HG03025 (cell line): ENCODE measurements at regions not wholly inside any gene's neighbourhood (a gene's known extent, or its start where the extent isn't known, plus 50 kb on each side); places are given as distances from the start of the nearest gene placed in this dataset.

ENCODE experiments used
- ATAC-seq: cut with Tn5 transposase; IDR thresholded peaks from one replicate; pipeline ENCODE4 v1.9.1; 2021; ENCODE audit warnings: mild to moderate bottlenecking, moderate library complexity; ENCODE audit not compliant: unreplicated experiment, low FRiP score

DNA sequence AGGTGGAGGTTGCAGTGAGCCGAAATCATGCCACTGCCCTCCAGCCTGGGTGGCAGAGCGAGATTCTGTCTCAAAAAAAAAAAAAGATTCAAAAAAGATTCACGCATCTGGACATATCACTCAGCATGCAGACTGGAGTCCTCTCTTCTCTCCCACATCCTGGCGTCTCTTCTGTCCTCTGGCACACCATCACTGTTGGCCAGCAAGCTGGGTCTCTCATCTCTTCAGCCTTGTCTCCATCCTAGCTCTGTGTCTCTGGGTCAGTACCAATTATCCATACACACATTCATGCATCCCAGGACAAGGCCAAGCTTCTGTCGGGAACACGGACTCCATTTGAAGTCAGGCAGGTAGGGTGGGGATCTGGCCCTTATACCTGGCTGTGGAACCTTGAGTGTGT is 105.5 kb upstream of the MAP1LC3B2 start:
- ATAC-seq, result no peak

DNA sequence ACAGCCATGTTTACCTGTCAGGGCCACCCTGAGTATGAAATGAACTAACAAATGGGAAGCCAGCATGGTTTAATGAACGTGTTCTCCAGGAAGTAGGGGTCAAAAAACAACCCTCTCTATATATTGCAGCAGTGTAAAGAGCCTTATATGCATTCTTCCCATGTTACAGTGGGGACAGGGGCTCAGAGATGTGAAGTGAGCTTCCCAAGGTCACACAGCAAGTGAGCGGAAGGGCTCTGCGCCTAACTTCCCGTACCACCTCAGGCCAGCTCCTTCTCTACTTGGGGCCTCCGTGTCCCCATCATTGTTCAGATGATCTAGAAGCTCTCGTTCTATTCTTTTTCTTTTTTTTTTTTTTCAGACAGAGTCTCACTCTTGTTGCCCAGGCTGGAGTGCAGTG is 105.1 kb upstream of the MAP1LC3B2 start:
- no peak for ATAC-seq

DNA sequence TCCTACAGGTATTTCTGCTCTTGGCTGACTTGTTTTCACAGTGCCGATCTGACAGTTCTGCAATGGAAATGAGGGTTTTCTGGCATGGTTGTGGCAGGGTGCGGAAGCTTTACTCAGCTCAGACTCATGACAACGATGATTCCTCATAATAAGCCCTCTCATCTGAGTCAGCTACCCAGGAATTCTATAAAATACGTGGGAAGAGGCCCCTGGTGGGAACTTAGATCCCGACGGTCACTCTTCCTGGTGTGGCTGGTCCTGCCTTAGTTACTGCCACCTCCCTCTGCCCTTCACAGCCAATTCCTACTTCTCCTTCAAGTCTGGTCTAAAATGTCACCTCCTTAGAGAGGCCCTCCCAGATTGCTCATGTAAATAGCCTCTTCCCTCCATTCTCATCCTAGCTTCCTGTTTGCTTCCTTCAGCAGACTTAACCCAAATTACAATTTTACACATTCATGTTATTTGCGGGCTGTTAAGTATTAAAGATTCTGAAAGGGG is 104.2 kb upstream of the MAP1LC3B2 start:
- no peak for ATAC-seq

DNA sequence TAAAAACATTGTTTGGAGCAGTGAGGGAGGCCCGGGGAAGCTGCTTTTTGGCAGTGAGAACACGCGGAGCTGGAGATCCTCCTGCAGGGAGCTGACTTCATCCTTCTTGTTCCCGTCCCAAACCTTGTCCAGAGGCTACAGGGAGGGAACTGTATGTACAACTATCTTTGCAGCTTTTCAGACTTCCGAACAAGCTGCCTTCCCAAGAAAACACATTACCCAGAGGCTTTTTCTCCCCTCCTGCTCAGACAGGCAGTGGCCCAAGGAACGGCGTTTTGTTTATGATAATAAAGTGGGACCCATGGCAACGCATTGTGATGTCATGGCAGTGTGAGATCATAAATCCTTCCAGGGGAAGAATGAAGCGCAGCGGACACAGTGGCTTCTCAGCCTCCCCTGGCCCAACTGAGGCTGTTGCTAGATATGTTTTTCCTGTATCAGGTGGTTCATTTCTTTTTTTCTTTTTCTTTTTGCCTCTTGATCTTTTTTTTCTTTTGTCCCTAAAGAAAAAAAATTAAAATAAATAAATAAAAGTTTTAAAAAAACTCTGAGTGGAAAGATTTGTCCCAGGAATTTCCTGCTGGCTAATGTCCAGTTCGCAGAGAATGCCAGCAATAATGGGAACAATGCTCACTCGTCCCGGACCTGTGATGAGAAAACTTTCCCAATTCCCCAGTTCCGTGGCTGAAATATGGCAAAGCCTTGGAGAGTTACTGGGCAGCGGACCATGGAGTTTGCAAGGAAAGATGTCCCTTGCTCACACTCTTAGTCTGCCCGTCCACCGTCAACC is 103.4 kb upstream of the MAP1LC3B2 start:
- no peak for ATAC-seq

DNA sequence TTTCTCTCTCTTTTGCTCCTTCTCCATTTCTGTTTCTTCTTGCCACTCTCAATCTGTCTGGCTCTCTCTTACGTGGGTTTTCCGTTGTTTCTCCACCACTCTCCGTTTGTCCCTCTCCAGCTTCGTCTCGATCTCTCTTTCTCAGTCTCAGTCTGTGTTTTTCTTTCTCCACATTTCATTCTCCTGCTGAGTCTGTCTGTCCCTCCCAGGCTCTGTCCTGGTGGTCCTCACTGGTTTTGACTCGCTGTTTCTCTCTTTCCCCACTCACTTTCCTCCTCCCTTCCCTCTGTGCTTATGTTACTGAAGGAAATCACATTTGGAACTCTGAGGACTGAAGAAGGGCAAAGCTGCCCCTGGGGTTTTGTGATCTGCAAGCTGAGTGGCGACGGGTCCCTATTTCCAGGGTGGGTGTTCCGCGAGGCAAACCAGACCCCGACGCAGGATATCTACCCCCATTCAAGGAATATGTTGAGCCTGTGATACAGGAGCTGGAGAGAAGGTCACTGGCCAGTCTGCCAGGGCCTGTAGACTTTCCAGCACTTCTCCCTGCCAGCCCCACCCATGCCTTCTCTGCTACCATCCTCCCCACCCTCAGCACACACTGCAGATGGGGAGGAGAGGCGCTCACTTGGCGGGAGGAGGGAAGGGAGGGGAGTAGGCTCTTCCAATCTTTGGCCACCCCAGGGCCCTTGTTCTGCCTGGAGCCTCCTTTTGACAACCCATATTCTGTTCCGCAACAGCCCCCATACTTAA is 102.7 kb upstream of the MAP1LC3B2 start:
- ATAC-seq, result no peak

DNA sequence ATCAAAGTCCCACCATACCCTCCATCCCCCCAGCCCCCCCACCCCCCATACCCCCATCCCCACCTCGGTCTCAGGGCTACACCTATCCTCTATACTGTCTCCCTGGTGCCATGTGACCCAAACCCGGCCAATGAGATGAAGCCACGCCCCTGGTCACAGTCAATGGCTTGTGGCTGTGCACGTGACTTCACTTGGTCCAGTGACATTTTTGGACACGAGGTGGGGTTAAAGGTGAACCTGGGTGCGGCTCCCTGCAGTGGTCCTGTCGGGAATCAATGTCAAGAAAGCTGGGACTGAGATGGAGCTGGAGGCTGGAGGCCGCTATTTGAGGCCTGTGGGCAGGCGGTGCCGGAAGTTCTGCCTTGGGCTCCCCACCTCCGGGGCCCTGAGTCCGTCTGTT is 100.7 kb upstream of the MAP1LC3B2 start:
- no peak for ATAC-seq

DNA sequence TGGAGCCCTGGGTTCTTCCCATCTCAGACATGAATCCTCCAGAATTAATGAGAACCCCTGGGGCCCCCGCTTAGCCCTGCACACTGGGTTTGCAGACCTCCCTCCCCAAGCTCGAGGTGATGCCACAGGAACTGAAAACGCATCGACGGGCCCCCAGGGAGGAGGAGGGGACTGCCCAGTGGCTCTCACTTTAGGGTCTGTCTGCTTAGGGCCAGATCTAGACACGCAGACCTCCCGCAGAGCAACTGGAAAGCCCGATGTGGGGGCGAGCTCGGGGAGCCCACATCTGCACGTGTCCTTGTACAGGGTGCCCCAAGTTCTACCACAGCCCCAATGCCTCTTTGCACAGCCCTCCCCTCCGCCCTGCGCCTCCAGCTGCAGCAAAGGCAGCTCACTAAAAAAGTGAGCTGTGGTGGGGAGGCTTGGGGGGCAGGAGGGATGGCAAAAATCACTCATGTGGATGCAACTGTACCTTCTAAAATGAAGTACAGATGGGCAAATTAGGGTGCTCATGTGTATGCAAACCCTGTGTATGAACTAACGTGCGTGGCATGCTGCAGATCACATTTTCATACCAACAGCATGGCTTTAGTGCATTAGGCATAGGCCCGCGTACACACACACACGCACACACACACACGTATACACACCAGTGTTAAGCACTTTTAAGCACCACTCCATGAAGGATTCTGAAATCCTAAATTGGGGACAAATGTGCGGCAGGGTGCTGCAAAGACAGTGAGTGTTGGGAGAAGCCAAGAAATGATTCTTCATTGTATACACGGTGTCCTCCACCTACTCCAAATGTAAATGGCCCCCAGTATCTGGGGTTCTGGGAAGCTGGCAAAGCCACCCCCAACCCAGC is 99.9 kb upstream of the MAP1LC3B2 start:
- ATAC-seq, result no peak

DNA sequence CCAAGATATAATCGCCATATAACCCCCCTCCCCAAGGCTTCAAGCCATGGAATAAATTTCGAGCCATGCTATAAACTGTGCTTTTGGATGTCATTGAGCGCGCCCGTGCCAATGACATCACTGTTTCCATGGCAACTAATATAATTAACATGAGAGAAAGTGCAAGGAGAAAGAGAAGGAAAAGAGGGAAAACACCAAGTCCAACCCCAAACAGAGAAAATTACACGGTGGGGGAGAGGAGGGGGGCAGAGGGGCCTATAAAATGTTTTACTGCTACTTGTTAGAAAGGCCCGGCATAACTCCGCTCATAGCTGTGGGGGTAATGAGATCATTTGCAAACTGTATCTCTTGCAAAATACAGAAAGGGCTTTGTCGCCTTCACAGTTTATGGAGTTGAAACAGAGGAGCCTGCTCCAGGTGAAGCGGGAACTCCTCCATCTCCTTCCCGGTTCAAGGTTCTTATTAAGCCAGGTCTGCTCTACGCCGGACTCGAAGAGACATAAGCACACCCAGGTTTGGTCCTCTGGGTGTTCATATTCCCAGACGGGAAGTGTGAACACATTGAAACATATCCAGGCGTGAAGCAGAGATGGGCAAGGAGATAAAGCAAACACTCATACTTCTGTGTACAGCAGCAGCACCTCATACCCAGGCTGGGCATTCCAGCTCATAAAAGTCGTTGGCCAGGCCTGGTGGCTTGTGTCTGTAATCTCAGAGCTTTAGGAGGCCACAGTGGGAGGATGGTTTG is 99.1 kb upstream of the MAP1LC3B2 start:
- no peak for ATAC-seq

DNA sequence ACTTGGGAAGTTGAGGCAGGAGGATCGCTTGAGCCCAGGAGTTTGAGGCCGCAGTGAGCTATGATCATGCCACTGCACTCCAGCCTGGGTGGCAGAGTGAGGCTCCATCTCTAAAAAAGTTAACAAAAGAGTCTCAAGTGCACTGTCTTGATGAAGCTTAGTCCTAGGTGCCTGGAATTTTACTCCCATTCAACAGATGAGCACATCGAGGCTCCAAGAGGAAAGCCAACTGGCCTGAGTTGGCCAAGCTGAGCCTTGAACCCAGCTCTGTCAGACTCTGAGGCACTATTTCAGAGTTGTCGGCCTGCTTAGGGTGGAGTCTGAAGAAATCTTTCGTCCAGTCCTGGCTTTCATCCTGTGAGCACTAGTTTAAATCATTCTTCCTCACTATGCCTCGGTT is 98.1 kb upstream of the MAP1LC3B2 start:
- no peak for ATAC-seq

DNA sequence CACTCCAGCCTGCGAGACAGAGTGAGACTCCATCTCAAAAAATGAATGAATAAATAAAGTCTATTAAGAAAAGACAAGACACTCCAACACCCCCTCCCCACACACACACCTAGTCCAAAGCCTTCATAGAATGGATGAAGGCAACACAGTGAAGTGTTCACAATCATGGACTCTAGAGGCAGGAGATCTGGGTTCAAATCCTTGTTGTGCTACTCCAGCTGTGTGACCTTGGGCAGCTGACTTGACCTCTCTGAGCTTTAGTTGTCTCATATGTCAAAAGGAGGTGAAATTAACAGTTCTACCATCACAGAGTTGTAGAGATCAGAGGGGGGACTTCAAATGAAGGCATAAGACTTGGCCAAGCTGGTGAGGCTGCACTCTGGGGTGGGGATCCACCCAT is 95.8 kb upstream of the MAP1LC3B2 start:
- ATAC-seq, result no peak

DNA sequence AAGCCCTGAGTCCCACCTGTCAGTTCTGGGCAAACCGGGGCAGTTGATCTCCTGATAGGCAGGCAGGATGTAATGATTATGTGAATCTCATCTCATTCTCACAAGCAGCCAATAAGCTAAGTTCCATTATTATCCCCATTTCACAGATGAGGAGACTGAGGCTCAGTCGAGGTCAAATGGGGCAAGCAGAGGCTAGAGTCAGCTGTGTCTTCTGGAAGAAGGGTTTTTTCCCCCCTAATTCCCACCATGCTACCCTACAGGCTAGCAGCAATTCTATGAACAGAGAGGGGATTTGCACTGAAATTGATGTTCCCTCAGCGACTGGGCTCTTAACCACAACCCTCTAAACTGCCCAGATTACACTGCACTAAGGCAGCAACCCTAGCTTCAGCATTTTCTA is 93.8 kb upstream of the MAP1LC3B2 start:
- no peak for ATAC-seq

DNA sequence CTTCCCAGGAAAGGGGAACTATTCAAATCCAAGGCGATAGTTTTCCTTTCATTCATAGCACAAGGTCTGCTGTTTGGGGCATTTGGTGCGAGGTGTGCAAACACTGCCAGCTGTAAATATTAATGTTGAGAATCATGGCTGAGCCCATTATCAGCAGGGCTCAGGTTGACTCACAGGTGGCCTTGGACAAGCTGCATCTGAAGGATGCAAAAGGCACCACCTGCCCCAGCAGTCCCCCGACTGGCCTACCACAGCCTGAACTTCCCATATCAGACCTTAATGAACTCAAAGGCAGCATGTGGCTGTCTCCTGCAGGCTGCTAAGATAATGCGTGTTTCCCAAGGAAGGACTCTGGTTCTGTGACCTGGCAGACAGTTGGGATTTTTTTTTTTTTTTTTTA is 93.3 kb upstream of the MAP1LC3B2 start:
- no peak for ATAC-seq

DNA sequence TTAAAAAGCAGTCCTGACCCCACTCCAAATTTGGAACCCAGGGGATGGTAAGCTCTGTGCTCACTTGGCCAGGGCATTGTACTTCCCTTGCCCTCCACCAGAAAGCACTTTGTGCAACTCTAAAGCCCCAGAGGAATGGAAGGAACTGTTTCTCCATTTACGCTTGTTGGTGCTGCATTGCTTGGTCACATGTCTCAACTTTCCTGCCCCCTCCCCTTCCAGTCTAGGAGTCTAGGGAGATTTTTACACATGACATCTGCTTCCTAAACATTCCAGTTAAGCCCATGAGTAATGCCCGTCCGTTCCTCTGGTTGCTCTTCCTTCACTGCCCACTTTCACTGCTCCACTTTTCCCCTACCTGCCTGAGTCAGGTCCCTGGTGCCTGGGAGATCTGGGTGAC is 92.6 kb upstream of the MAP1LC3B2 start:
- no peak for ATAC-seq

DNA sequence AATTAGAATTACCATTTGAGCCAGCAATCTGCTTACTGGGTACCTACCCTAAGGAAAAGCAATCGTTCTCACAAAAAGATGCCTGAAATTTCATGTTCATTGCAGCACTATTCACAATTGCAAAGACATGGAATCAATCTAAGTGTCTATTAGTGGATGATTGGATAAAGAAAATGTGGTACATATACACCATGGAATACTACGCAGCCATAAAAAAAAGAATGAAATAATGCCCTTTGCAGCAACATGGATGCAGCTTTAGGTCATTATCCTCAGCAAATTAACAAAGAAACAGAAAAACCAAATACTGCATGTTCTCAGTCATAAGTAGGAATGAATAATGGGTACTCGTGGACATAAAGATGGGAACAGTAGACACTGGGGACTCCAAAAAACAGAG is 89.8 kb upstream of the MAP1LC3B2 start:
- no peak for ATAC-seq

DNA sequence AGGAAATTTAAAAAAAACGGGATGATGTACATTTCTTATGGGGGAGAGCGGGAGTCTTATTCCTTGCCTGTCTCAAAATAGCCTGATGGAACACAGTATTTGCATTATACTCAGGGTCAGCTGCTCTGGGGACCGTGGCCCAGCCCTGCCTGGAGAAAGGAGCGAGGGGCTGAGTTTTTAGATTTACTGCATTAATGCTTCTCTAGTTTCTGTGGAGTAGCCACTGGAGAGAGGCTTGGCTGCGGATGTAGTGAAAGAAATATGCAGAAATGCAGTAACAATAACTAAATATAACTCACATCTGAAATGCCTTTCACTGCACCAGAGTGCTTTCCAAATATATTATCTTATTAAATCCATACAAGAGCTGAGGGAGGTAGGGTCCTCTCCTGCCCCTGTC is 87.6 kb upstream of the MAP1LC3B2 start:
- ATAC-seq, result no peak

DNA sequence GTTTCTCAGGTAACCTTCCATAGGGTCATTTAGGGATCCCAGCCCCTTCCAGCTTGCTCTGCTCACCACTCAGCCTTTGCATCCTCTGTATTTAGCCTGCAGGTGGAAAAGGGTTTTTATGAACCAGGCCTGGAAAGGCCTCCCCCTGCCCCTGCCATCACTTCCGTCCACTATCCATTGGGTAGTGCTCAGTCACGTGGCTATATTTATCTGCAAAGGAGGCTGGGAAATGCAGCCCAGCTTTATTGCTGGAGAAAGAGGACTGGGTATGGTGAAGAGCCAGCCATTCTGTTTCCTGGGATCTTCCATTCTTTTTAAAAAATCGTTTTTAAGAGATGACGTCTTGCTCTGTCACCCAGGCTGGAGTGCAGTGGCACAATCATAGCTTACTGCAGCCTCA is 87.0 kb upstream of the MAP1LC3B2 start:
- ATAC-seq, result no peak

DNA sequence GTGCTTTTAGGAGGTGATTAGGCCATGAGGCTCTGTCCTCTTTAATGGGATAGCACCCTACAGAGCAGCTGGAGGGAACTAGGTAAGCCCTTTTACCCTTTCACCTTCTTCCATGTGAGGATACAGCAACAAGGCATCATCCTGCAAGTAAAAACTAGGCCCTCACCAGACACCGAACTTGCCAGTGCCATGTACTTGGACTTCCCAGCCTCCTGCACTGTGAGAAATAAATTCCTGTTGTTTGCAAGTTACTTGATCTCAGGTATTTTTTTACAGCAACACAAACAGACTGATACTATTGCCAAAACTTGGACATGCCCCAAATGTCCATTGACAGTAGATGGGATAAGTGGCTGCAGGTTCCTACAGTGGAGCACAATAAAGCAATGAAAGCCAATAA is 85.8 kb upstream of the MAP1LC3B2 start:
- ATAC-seq, result no peak

DNA sequence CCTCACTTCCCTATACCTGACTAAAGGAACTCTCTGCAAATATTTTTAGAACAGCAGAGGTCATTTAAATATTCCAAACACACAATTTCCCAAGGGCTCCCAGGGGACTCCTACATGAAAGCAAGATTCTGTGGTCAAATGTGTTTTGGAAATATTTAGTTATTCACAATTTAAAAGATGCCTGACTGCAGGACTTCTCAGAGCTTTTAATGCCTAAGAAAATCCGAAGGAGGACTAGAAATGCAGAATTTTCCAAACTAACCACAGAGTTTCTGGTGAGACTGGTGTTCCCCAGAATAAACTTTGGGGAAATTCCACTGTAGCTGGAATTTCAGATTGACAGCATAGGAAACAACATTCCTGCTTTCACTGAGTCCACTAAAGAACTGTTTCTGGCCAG is 84.8 kb upstream of the MAP1LC3B2 start:
- ATAC-seq, result no peak

DNA sequence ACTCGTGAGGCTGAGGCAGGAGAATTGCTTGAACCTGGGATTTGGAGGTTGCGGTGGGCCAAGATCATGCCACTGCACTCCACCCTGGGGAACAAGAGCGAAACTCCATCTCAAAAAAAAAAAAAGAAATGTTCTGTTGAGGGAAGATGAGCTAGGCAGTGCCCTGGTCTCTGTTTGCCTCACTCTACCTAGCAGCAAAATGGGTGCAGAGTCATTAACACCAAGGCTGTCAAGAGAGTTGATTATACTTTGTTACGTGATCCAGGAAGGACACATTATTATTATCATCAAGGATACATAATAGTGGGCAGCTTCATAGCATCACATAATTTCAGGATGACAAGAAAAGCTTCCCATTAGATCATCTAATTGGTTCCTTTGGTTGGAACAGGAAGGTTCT is 84.3 kb upstream of the MAP1LC3B2 start:
- ATAC-seq, result no peak

DNA sequence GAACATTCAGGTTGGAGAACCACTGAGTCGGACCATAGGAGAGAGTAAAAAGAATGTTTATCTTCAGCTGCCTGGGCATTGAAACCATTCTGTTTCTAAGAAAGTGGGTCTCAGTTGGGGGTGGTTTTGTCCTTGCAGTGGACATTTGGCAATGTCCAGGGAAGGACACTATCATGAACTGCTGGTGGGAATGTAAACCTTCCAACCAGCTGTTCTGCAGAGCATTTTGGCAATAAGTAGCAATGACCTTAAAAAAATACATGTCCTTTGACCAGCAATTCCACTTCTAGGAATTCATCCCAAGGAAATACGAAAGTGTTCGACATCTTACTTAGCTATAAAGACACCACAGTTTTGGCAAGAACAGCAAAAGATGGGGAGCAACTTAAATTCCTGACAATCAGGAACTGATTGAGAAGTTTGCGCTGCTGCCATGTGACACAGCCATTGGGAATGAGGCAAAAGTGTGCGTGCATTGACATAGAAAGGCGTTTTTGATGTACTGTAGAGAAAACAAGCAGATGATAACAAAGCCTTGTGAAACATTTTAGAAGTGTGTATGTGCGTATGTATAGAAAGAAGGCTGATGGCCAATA is 82.9 kb upstream of the MAP1LC3B2 start:
- no peak for ATAC-seq
